ENCODE measurements at regions not wholly inside any gene's neighbourhood (a gene's known extent, or its start where the extent isn't known, plus 50 kb on each side); places are given as distances from the start of the nearest gene placed in this dataset.

DNA sequence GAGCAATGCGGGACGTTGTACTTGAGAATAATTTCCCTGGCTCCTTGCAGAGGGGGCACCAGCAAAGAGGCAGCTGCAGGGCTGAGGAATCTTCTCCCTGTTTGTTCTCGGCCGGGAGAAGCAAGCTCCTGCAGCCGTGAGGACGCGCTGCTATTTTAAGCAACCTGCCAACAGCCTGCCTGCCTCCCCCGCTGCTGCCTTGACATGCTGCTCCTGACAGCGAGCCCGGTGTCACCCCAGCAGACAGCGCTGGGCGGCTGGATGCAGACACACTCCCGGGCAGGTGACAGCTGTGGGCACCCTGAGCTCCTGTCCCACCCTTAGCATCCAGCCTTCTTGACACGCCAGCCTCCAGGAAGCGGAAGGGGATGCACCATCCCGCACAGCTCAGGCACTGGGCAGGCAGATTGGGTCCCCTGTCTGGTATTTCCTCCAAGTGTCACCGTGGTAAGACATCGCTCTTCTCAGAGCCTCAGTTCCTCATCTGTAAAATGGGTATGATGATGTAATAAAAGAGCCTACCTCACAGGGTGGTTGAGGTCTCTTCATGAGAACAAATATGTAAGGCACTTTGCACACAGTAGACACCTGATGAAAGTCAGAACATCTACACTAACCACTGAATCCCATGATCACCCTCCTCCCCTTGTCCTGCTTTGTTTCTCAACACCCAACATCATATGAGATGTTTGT lies 530.6 kb downstream of the MN1 start:
- H3K27ac ChIP-seq = no peak overlapping the region
- CTCF ChIA-PET = no interaction called here
- TF ChIP-seq, protein P1, sequence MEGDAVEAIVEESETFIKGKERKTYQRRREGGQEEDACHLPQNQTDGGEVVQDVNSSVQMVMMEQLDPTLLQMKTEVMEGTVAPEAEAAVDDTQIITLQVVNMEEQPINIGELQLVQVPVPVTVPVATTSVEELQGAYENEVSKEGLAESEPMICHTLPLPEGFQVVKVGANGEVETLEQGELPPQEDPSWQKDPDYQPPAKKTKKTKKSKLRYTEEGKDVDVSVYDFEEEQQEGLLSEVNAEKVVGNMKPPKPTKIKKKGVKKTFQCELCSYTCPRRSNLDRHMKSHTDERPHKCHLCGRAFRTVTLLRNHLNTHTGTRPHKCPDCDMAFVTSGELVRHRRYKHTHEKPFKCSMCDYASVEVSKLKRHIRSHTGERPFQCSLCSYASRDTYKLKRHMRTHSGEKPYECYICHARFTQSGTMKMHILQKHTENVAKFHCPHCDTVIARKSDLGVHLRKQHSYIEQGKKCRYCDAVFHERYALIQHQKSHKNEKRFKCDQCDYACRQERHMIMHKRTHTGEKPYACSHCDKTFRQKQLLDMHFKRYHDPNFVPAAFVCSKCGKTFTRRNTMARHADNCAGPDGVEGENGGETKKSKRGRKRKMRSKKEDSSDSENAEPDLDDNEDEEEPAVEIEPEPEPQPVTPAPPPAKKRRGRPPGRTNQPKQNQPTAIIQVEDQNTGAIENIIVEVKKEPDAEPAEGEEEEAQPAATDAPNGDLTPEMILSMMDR (conservative IDR thresholded peaks at IDR 0.05; ENCODE audit: low read depth) = no peak
- DNase-seq (ENCODE audit: low spot score) = no peak
- POLR2A ChIA-PET (ENCODE audit: low non-redundant PET) = no interaction called here

DNA sequence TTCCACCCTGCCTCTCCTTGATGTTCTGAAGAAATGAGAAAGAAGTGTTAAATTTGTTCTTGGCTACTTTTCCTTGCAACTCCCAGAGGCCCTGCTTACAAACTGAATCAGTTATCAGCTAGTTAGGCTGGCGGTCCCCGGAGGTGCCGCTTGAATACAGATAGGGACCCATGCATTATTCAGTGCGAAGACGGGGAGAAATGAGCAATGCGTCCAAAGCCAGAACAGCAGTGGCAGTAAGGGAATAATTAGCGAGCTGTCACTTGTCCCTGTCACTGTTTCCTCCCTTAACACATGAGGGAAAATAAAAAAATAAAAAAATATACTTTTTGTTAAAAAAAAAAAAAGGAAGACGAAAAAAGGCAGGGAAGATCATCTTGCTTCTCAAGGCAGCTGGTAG lies 528.1 kb downstream of the MN1 start:
- no peak overlapping the region for H3K27ac ChIP-seq
- ChIA-PET CTCF (no interaction called here), POLR2A (ENCODE audit: low non-redundant PET) (no interaction called here)
- TF ChIP-seq, protein P1 (conservative IDR thresholded peaks at IDR 0.05; ENCODE audit: low read depth) = no peak
- no peak for DNase-seq (ENCODE audit: low spot score)

- TF ChIP-seq, protein P1 (conservative IDR thresholded peaks at IDR 0.05; ENCODE audit: low read depth) = no peak
- DNase-seq (ENCODE audit: low spot score) = no peak
- ChIA-PET POLR2A (ENCODE audit: low non-redundant PET) (no interaction called here), CTCF (no interaction called here)
- no peak overlapping the region for H3K27ac ChIP-seq
Observed at GRCh38 chr22:27273853-27274252, 527.7 kb downstream of the MN1 start.

DNA sequence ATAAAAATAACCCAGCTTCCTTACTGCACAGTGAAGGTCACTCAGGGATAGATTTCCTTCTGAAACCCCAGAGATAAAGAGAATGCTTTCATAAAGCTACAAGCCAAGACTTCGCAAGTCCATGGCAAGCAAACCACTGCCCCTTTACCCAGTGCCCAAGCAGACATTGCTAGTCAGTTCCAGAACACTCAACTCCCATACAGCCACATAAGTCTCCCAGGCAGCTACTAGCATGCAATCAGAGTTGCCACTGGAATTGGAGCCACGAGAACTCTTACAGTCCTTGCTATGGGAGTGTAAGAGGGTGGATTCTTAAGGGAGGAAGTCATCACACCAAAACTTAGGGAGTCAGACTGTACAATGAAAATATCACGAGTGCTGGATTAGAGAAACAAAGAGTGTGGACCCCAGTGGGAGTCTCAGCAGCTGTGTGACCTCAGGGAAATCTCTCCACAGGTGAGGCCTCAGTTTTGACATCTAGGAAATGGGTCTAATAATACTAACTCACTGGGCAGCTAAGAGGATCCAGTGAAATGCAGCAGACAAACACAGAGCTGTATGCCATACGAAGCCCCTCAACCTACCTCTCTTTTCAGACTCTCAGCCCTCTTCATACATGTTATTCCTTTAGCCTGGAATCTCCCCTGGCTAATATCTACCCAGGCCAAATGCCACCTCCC lies 526.6 kb downstream of the MN1 start:
- ChIA-PET POLR2A (ENCODE audit: low non-redundant PET) (no interaction called here), CTCF (no interaction called here)
- H3K27ac ChIP-seq = no peak overlapping the region
- no peak for DNase-seq (ENCODE audit: low spot score)
- TF ChIP-seq, protein P1 (conservative IDR thresholded peaks at IDR 0.05; ENCODE audit: low read depth) = no peak

- TF ChIP-seq, protein P1 (conservative IDR thresholded peaks at IDR 0.05; ENCODE audit: low read depth) = no peak
- CTCF ChIA-PET = no interaction called here
- peak; percentile 24 for DNase-seq (ENCODE audit: low spot score)
- POLR2A ChIA-PET (ENCODE audit: low non-redundant PET) = no interaction called here
- peak overlapping the region; percentile 80 for H3K27ac ChIP-seq
Observed at GRCh38 chr22:27278946-27279345, 522.6 kb downstream of the MN1 start.

- no peak for DNase-seq (ENCODE audit: low spot score)
- ChIA-PET POLR2A (ENCODE audit: low non-redundant PET) (no interaction called here), CTCF (no interaction called here)
- TF ChIP-seq, protein P1 (conservative IDR thresholded peaks at IDR 0.05; ENCODE audit: low read depth) = no peak
- H3K27ac ChIP-seq = no peak overlapping the region
Observed at GRCh38 chr22:27283240-27283639, 518.3 kb downstream of the MN1 start.
